Glutamatergic neuron (in vitro differentiated cells): ENCODE measurements at regions not wholly inside any gene's neighbourhood (a gene's known extent, or its start where the extent isn't known, plus 50 kb on each side); places are given as distances from the start of the nearest gene placed in this dataset.

Experiments used
- DNase-seq: peaks from one replicate; pipeline ENCODE4 v3.0.0; 2022
- H3K27ac Mint-ChIP-seq: one replicate; pipeline ENCODE4 v1.8.0; 2020; ENCODE audit warnings: mild to moderate bottlenecking, mixed read lengths, inconsistent platforms; ENCODE audit not compliant: unreplicated experiment
- H3K27me3 Mint-ChIP-seq: one replicate; pipeline ENCODE4 v1.8.0; 2020; ENCODE audit warnings: mild to moderate bottlenecking, moderate library complexity, mixed read lengths, inconsistent platforms; ENCODE audit not compliant: unreplicated experiment
- H3K36me3 Mint-ChIP-seq: one replicate; pipeline ENCODE4 v1.8.0; 2020; ENCODE audit warnings: mild to moderate bottlenecking, mixed read lengths, inconsistent platforms; ENCODE audit not compliant: unreplicated experiment
- H3K4me1 Mint-ChIP-seq: one replicate; pipeline ENCODE4 v1.8.0; 2020; ENCODE audit warnings: mild to moderate bottlenecking, low read depth, mixed read lengths, inconsistent platforms; ENCODE audit not compliant: unreplicated experiment
- H3K4me3 Mint-ChIP-seq: one replicate; pipeline ENCODE4 v1.8.0; 2020; ENCODE audit warnings: mild to moderate bottlenecking, mixed read lengths, inconsistent platforms; ENCODE audit not compliant: unreplicated experiment
- H3K9me3 Mint-ChIP-seq: one replicate; pipeline ENCODE4 v1.8.0; 2020; ENCODE audit warnings: mild to moderate bottlenecking, moderate library complexity, mixed read lengths, inconsistent platforms; ENCODE audit not compliant: unreplicated experiment
- TF ChIP-seq, protein P1 (sequence below): fragments of 200-600 bp; sonication (generic); IDR thresholded peaks from one replicate; pipeline ENCODE4 v1.5.0; 2021; ENCODE audit not compliant: partially characterized antibody, unreplicated experiment

DNA sequence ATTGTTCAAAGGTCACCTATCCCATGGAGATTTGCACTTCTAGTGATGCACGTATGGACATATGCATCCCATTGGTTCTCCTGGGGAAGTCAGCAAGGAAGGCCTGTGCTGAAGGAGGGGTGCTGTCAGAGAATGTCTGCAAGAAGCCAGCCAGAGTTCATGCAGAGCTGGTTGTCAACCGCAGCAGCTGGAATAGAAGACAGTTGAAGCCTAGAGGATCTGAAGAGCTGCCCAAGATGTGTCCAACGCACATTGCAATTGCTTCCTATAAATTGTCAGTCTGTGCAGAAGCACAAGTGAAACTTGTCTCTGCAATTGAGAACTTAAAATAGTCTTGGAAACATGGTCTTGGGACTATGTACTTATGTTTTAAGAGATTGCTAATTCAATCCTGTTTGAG is 82.1 kb upstream of the CNTNAP4 start:
- no peaks in the 10 kb centered on the region for H3K36me3 Mint-ChIP-seq
- no peak overlapping the region for H3K4me3 Mint-ChIP-seq
- TF ChIP-seq, protein P1, sequence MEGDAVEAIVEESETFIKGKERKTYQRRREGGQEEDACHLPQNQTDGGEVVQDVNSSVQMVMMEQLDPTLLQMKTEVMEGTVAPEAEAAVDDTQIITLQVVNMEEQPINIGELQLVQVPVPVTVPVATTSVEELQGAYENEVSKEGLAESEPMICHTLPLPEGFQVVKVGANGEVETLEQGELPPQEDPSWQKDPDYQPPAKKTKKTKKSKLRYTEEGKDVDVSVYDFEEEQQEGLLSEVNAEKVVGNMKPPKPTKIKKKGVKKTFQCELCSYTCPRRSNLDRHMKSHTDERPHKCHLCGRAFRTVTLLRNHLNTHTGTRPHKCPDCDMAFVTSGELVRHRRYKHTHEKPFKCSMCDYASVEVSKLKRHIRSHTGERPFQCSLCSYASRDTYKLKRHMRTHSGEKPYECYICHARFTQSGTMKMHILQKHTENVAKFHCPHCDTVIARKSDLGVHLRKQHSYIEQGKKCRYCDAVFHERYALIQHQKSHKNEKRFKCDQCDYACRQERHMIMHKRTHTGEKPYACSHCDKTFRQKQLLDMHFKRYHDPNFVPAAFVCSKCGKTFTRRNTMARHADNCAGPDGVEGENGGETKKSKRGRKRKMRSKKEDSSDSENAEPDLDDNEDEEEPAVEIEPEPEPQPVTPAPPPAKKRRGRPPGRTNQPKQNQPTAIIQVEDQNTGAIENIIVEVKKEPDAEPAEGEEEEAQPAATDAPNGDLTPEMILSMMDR: no peak
- no peaks in the 10 kb centered on the region for H3K27me3 Mint-ChIP-seq
- no peak for DNase-seq
- no peaks in the 10 kb centered on the region for H3K4me1 Mint-ChIP-seq
- no peak overlapping the region for H3K27ac Mint-ChIP-seq
- H3K9me3 Mint-ChIP-seq: no peaks in the 10 kb centered on the region

DNA sequence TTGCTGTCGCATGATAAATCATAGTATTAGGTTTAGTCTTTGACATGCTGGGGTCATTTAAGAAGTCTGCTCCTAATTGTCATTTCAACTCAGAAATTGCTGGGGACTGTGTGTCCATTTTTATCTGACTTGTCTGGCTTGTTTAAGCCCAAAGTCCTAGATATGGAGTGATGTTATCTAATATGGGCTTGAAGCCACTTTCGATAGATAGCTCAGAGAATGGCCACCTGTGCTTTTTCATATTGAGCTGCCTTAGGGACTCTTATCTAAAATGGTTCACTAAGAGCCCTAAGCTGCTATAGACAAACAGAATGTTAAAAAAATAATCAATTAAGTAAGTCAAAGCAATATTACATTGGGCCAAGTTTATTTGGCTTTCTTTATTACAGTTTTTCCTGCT is 81.6 kb upstream of the CNTNAP4 start:
- H3K27ac Mint-ChIP-seq: no peak overlapping the region
- DNase-seq: no peak
- no peaks in the 10 kb centered on the region for H3K27me3 Mint-ChIP-seq
- H3K36me3 Mint-ChIP-seq: no peaks in the 10 kb centered on the region
- TF ChIP-seq, protein P1: no peak
- H3K4me3 Mint-ChIP-seq: no peak overlapping the region
- H3K4me1 Mint-ChIP-seq: no peaks in the 10 kb centered on the region
- H3K9me3 Mint-ChIP-seq: no peaks in the 10 kb centered on the region

DNA sequence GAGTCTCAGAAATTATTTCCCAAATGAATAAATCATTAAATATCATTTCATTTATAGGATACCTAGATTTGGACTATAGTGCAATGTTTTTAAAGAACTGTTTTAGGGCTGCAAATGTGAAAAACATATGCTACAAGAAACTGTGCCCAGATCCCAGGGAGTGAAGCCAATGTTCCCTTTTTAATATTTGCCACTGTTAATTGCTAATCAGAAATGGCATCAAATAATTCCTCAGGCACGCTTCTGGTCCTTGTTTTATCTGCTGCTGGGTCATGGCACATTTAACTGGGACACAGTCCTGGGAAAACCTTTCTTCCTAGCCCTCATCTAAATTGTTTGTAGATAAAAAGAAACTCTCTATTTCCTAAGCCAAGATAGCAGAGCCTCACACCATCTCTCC is 79.3 kb upstream of the CNTNAP4 start:
- Mint-ChIP-seq H3K27me3 (no peaks in the 10 kb centered on the region), H3K4me1 (no peaks in the 10 kb centered on the region), H3K9me3 (no peaks in the 10 kb centered on the region), H3K4me3 (no peak overlapping the region), H3K36me3 (no peaks in the 10 kb centered on the region), H3K27ac (no peak overlapping the region)
- TF ChIP-seq, protein P1: no peak
- no peak for DNase-seq

DNA sequence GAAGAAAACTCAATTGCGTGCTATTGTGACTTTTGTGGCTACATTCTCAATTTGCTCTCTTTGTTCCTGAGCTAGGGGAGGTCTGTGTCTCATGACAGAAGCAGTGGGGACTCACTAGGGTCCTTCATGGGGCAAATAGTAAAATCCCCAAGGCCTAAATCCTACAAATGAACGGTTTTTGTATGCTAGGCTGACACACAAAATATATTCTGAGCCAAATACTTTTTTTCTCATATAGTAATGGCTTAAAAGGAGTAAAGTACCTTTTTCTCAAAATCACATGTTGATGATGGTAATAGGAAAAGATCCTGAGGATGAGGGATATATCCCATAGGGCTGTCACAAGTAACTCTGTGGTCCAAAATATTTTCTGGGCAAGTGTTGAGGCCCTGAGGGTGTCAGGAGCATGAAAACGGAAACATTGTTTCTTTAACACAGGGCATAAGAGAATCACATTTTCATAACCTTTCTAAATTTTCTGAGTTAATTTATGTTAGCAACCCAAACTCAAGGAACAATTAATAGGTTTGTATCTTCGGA is 77.5 kb upstream of the CNTNAP4 start:
- Mint-ChIP-seq H3K36me3 (no peaks in the 10 kb centered on the region), H3K4me1 (no peaks in the 10 kb centered on the region), H3K27me3 (no peaks in the 10 kb centered on the region), H3K9me3 (no peaks in the 10 kb centered on the region), H3K27ac (no peak overlapping the region), H3K4me3 (no peak overlapping the region)
- TF ChIP-seq, protein P1: no peak
- DNase-seq: no peak

DNA sequence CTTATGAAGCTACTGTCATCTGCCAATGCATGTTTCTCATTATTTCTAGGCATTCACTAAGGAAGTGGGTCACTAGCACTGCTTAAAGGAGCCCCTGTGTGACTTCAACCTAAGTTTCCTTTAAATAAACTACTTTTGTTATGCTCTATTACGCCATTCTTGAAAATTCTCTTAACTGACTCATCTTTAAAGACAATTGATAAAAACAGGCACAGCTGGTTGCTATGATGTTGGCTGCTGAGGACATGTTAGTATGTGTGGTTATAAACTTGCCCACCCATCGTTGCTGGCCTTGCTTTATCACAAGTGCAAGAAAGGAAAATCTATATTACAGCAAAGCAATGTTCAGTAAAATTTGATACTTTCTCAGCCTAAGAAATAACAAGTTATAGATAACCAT is 75.8 kb upstream of the CNTNAP4 start:
- Mint-ChIP-seq H3K4me3 (no peak overlapping the region), H3K27me3 (no peaks in the 10 kb centered on the region), H3K36me3 (no peaks in the 10 kb centered on the region), H3K27ac (no peak overlapping the region), H3K4me1 (no peaks in the 10 kb centered on the region), H3K9me3 (no peaks in the 10 kb centered on the region)
- TF ChIP-seq, protein P1: no peak
- no peak for DNase-seq
